GM19099 (cell line): ENCODE measurements at regions not wholly inside any gene's neighbourhood (a gene's known extent, or its start where the extent isn't known, plus 50 kb on each side); places are given as distances from the start of the nearest gene placed in this dataset.

Experiments used
- POLR2A ChIP-seq: IDR thresholded peaks from 3 replicates; pipeline ENCODE4 v1.6.1; 2011; ENCODE audit warnings: low read depth; ENCODE audit not compliant: insufficient read length; ENCODE audit errors: extremely low read depth

- no peak for TF ChIP-seq POLR2A
Observed at GRCh38 chr17:77001487-77001886, 133.3 kb downstream of the MGAT5B start.

GRCh38 chr17:77002103-77003045, 134.2 kb downstream of the MGAT5B start:
- TF ChIP-seq POLR2A = no peak

GRCh38 chr17:77003699-77004098, 135.5 kb downstream of the MGAT5B start:
- no peak for TF ChIP-seq POLR2A

GRCh38 chr17:77006971-77007649, 133.7 kb upstream of the SEC14L1 start:
- TF ChIP-seq POLR2A = no peak

GRCh38 chr17:77009877-77010276, 130.9 kb upstream of the SEC14L1 start:
- TF ChIP-seq POLR2A = no peak

GRCh38 chr17:77010667-77011066, 130.1 kb upstream of the SEC14L1 start:
- TF ChIP-seq POLR2A = no peak

- TF ChIP-seq POLR2A = no peak
Observed at GRCh38 chr17:77011173-77012011, 129.4 kb upstream of the SEC14L1 start.

GRCh38 chr17:77018504-77018903, 122.3 kb upstream of the SEC14L1 start:
- TF ChIP-seq POLR2A = no peak

- TF ChIP-seq POLR2A = no peak
Observed at GRCh38 chr17:77019893-77020379, 120.8 kb upstream of the SEC14L1 start.

GRCh38 chr17:77020973-77021372, 119.8 kb upstream of the SEC14L1 start:
- no peak for TF ChIP-seq POLR2A

GRCh38 chr17:77022766-77023165, 118.0 kb upstream of the SEC14L1 start:
- no peak for TF ChIP-seq POLR2A

GRCh38 chr17:77025781-77026180, 115.0 kb upstream of the SEC14L1 start:
- TF ChIP-seq POLR2A = no peak

- no peak for TF ChIP-seq POLR2A
Observed at GRCh38 chr17:77027271-77027889, 113.4 kb upstream of the SEC14L1 start.

GRCh38 chr17:77028900-77029299, 111.9 kb upstream of the SEC14L1 start:
- no peak for TF ChIP-seq POLR2A
